ENCODE measurements at regions not wholly inside any gene's neighbourhood (a gene's known extent, or its start where the extent isn't known, plus 50 kb on each side); places are given as distances from the start of the nearest gene placed in this dataset.

GRCh38 chr13:29914581-29914980, 64.2 kb upstream of the UBL3 start:
- Mint-ChIP-seq H3K36me3 (ENCODE audit: insufficient read depth) (no peaks in the 10 kb centered on the region), H3K4me3 (ENCODE audit: low read depth) (no peak overlapping the region), H3K4me1 (ENCODE audit: low read depth) (peaks cover 3% of the 10 kb centered on the region), H3K27ac (no peak overlapping the region), H3K9me3 (ENCODE audit: low read depth) (peaks cover 4% of the 10 kb centered on the region), H3K27me3 (no peaks in the 10 kb centered on the region)
- TF ChIP-seq CTCF (IDR thresholded peaks at IDR 0.05; ENCODE audit: unreplicated experiment): no peak
- no peak for DNase-seq (ENCODE audit: low spot score, unreplicated experiment)

GRCh38 chr13:29911781-29912418, 61.5 kb upstream of the UBL3 start:
- Mint-ChIP-seq H3K27ac (no peak overlapping the region), H3K4me1 (ENCODE audit: low read depth) (peaks cover 5% of the 10 kb centered on the region), H3K9me3 (ENCODE audit: low read depth) (no peaks in the 10 kb centered on the region), H3K27me3 (no peaks in the 10 kb centered on the region), H3K4me3 (ENCODE audit: low read depth) (no peak overlapping the region), H3K36me3 (ENCODE audit: insufficient read depth) (no peaks in the 10 kb centered on the region)
- no peak for TF ChIP-seq CTCF (IDR thresholded peaks at IDR 0.05; ENCODE audit: unreplicated experiment)
- no peak for DNase-seq (ENCODE audit: low spot score, unreplicated experiment)

- TF ChIP-seq CTCF (IDR thresholded peaks at IDR 0.05; ENCODE audit: unreplicated experiment): no peak
- no peak for DNase-seq (ENCODE audit: low spot score, unreplicated experiment)
These were observed 59.7 kb upstream of the UBL3 start for GRCh38 chr13:29909975-29910674.

GRCh38 chr13:29909081-29909730, 58.8 kb upstream of the UBL3 start:
- no peaks in the 10 kb centered on the region for H3K9me3 Mint-ChIP-seq (ENCODE audit: low read depth)
- no peak for DNase-seq (ENCODE audit: low spot score, unreplicated experiment)
- no peaks in the 10 kb centered on the region for H3K36me3 Mint-ChIP-seq (ENCODE audit: insufficient read depth)
- H3K4me3 Mint-ChIP-seq (ENCODE audit: low read depth): no peak overlapping the region
- H3K27me3 Mint-ChIP-seq: no peaks in the 10 kb centered on the region
- peaks cover 5% of the 10 kb centered on the region for H3K4me1 Mint-ChIP-seq (ENCODE audit: low read depth)
- no peak for TF ChIP-seq CTCF (IDR thresholded peaks at IDR 0.05; ENCODE audit: unreplicated experiment)
- H3K27ac Mint-ChIP-seq: no peak overlapping the region

More at GRCh38 chr13:29909975-29910674, 59.7 kb upstream of the UBL3 start:
- Mint-ChIP-seq H3K9me3 (ENCODE audit: low read depth) (no peaks in the 10 kb centered on the region), H3K4me1 (ENCODE audit: low read depth) (peaks cover 5% of the 10 kb centered on the region), H3K36me3 (ENCODE audit: insufficient read depth) (no peaks in the 10 kb centered on the region), H3K4me3 (ENCODE audit: low read depth) (no peak overlapping the region), H3K27ac (no peak overlapping the region), H3K27me3 (no peaks in the 10 kb centered on the region)

GRCh38 chr13:29908416-29909080, 58.1 kb upstream of the UBL3 start:
- H3K9me3 Mint-ChIP-seq (ENCODE audit: low read depth): no peaks in the 10 kb centered on the region
- no peak for DNase-seq (ENCODE audit: low spot score, unreplicated experiment)
- no peaks in the 10 kb centered on the region for H3K27me3 Mint-ChIP-seq
- no peak overlapping the region for H3K4me3 Mint-ChIP-seq (ENCODE audit: low read depth)
- no peak for TF ChIP-seq CTCF (IDR thresholded peaks at IDR 0.05; ENCODE audit: unreplicated experiment)
- no peaks in the 10 kb centered on the region for H3K36me3 Mint-ChIP-seq (ENCODE audit: insufficient read depth)
- H3K4me1 Mint-ChIP-seq (ENCODE audit: low read depth): peaks cover 2% of the 10 kb centered on the region
- no peak overlapping the region for H3K27ac Mint-ChIP-seq
